Progenitor cell of endocrine pancreas (in vitro differentiated cells): ENCODE measurements at regions not wholly inside any gene's neighbourhood (a gene's known extent, or its start where the extent isn't known, plus 50 kb on each side); places are given as distances from the start of the nearest gene placed in this dataset.

ENCODE experiments used
- DNase-seq: peaks from one replicate; pipeline ENCODE4 v3.0.0; 2021; ENCODE audit warnings: low spot score; ENCODE audit not compliant: unreplicated experiment
- H3K27ac Mint-ChIP-seq: 2 replicates; pipeline ENCODE4 v1.8.0; 2021; ENCODE audit warnings: mild to moderate bottlenecking, moderate library complexity, mixed read lengths
- H3K27me3 Mint-ChIP-seq: 2 replicates; pipeline ENCODE4 v1.8.0; 2021; ENCODE audit warnings: mixed read lengths
- H3K36me3 Mint-ChIP-seq: 2 replicates; pipeline ENCODE4 v1.8.0; 2022; ENCODE audit warnings: mixed read lengths; ENCODE audit not compliant: insufficient read depth
- H3K4me1 Mint-ChIP-seq: 2 replicates; pipeline ENCODE4 v1.8.0; 2021; ENCODE audit warnings: low read depth, mixed read lengths
- H3K4me3 Mint-ChIP-seq: 2 replicates; pipeline ENCODE4 v1.8.0; 2021; ENCODE audit warnings: low read depth, mild to moderate bottlenecking, moderate library complexity, mixed read lengths
- H3K9me3 Mint-ChIP-seq: 2 replicates; pipeline ENCODE4 v1.8.0; 2021; ENCODE audit warnings: low read depth, mixed read lengths
- CTCF ChIP-seq: fragments of 200-600 bp; sonication (generic); IDR thresholded peaks from one replicate; pipeline ENCODE4 v1.5.0; 2021; ENCODE audit warnings: antibody characterized with exemption, mild to moderate bottlenecking; ENCODE audit not compliant: unreplicated experiment

- Mint-ChIP-seq H3K4me3 (no peak overlapping the region), H3K9me3 (peaks cover 3% of the 10 kb centered on the region), H3K27me3 (no peaks in the 10 kb centered on the region), H3K4me1 (peaks cover 1% of the 10 kb centered on the region), H3K27ac (no peak overlapping the region), H3K36me3 (no peaks in the 10 kb centered on the region)
- TF ChIP-seq CTCF, result no peak
- DNase-seq, result no peak
Measured at GRCh38 chr4:135290136-135290535, 1088.5 kb upstream of the PABPC4L start.

- Mint-ChIP-seq H3K9me3 (no peaks in the 10 kb centered on the region), H3K36me3 (no peaks in the 10 kb centered on the region), H3K27me3 (no peaks in the 10 kb centered on the region), H3K4me1 (peaks cover 1% of the 10 kb centered on the region), H3K27ac (no peak overlapping the region), H3K4me3 (no peak overlapping the region)
- no peak for TF ChIP-seq CTCF
- no peak for DNase-seq
Measured at GRCh38 chr4:135283934-135284333, 1082.3 kb upstream of the PABPC4L start.

GRCh38 chr4:135282676-135283075 lies 1081.1 kb upstream of the PABPC4L start:
- DNase-seq, result no peak
- Mint-ChIP-seq H3K36me3 (no peaks in the 10 kb centered on the region), H3K27ac (no peak overlapping the region), H3K27me3 (no peaks in the 10 kb centered on the region), H3K4me1 (peaks cover 7% of the 10 kb centered on the region), H3K9me3 (no peaks in the 10 kb centered on the region), H3K4me3 (no peak overlapping the region)
- no peak for TF ChIP-seq CTCF

GRCh38 chr4:135281230-135281629 lies 1079.6 kb upstream of the PABPC4L start:
- H3K27ac Mint-ChIP-seq, result no peak overlapping the region
- DNase-seq, result no peak

GRCh38 chr4:135277980-135278315 lies 1076.4 kb upstream of the PABPC4L start:
- no peak overlapping the region for H3K4me3 Mint-ChIP-seq
- no peak for DNase-seq

More at GRCh38 chr4:135281230-135281629, 1079.6 kb upstream of the PABPC4L start:
- TF ChIP-seq CTCF, result no peak
- Mint-ChIP-seq H3K9me3 (no peaks in the 10 kb centered on the region), H3K27me3 (no peaks in the 10 kb centered on the region), H3K36me3 (no peaks in the 10 kb centered on the region), H3K4me1 (peaks cover 16% of the 10 kb centered on the region), H3K4me3 (no peak overlapping the region)

More at GRCh38 chr4:135277980-135278315, 1076.4 kb upstream of the PABPC4L start:
- H3K4me1 Mint-ChIP-seq, result peaks cover 20% of the 10 kb centered on the region
- TF ChIP-seq CTCF, result no peak
- no peaks in the 10 kb centered on the region for H3K27me3 Mint-ChIP-seq
- no peaks in the 10 kb centered on the region for H3K36me3 Mint-ChIP-seq
- H3K9me3 Mint-ChIP-seq, result no peaks in the 10 kb centered on the region
- no peak overlapping the region for H3K27ac Mint-ChIP-seq
